ENCODE measurements at regions not wholly inside any gene's neighbourhood (a gene's known extent, or its start where the extent isn't known, plus 50 kb on each side); places are given as distances from the start of the nearest gene placed in this dataset.

DNA sequence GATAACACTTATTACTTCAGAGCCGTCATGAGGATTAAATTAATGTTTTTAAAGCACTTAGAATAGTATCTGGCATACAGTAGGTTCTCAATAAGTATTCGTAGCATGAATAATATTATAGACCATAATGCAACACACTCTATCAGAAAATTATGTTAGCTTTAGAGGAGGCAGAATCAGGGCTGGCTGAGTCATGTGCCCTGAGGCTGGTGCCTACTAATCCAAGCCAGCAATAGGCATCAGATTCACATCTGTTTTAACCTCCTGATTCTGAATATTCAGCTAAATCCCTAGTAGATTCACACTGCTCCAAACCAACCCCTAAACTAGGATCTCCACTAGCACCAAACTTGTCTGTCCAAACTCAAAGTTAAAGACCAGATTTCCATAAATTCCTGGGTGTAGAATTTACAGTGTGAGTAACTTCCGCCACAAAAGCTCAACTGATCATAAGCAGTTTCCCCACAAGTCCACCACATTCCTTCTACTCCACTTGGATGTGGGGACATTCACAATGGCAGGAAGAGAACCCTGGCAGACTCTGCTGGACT, 170.0 kb upstream of the DAPK1 start:
- TF ChIP-seq, protein P1, sequence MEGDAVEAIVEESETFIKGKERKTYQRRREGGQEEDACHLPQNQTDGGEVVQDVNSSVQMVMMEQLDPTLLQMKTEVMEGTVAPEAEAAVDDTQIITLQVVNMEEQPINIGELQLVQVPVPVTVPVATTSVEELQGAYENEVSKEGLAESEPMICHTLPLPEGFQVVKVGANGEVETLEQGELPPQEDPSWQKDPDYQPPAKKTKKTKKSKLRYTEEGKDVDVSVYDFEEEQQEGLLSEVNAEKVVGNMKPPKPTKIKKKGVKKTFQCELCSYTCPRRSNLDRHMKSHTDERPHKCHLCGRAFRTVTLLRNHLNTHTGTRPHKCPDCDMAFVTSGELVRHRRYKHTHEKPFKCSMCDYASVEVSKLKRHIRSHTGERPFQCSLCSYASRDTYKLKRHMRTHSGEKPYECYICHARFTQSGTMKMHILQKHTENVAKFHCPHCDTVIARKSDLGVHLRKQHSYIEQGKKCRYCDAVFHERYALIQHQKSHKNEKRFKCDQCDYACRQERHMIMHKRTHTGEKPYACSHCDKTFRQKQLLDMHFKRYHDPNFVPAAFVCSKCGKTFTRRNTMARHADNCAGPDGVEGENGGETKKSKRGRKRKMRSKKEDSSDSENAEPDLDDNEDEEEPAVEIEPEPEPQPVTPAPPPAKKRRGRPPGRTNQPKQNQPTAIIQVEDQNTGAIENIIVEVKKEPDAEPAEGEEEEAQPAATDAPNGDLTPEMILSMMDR (IDR thresholded peaks at IDR 0.05) = no peak
- TF ChIP-seq POLR2A (IDR thresholded peaks at IDR 0.05) = no peak
